HFFc6 (cell line): ENCODE measurements at regions not wholly inside any gene's neighbourhood (a gene's known extent, or its start where the extent isn't known, plus 50 kb on each side); places are given as distances from the start of the nearest gene placed in this dataset.

Experiments used
- DNase-seq: peaks from one replicate; pipeline ENCODE4 v3.0.0-alpha.2; 2018
- H3K27ac Mint-ChIP-seq: 2 replicates; pipeline ENCODE4 v1.8.0; 2020; ENCODE audit warnings: mild to moderate bottlenecking, mixed read lengths
- H3K27me3 Mint-ChIP-seq: 2 replicates; pipeline ENCODE4 v1.8.0; 2021; ENCODE audit warnings: mild to moderate bottlenecking, moderate library complexity, mixed read lengths; ENCODE audit not compliant: insufficient read depth
- H3K36me3 Mint-ChIP-seq: 2 replicates; pipeline ENCODE4 v1.8.0; 2021; ENCODE audit warnings: low read depth, mixed read lengths
- H3K4me1 Mint-ChIP-seq: 2 replicates; pipeline ENCODE4 v1.8.0; 2020; ENCODE audit warnings: low read depth, mixed read lengths
- H3K4me3 Mint-ChIP-seq: 2 replicates; pipeline ENCODE4 v1.8.0; 2020; ENCODE audit warnings: mild to moderate bottlenecking, moderate library complexity, mixed read lengths
- H3K9me3 Mint-ChIP-seq: 2 replicates; pipeline ENCODE4 v1.8.0; 2020; ENCODE audit warnings: mild to moderate bottlenecking, mixed read lengths
- CTCF ChIP-seq: fragments of 200-600 bp; sonication (generic); IDR thresholded peaks from 2 replicates; pipeline ENCODE4 v1.5.0; 2021; ENCODE audit warnings: antibody characterized with exemption, mild to moderate bottlenecking

GRCh38 chr5:39712316-39713249, 287.8 kb upstream of the DAB2 start:
- H3K4me3 Mint-ChIP-seq, result no peak overlapping the region
- H3K4me1 Mint-ChIP-seq, result peaks cover 20% of the 10 kb centered on the region; the same call in 1 of the 2 replicates
- no peak for DNase-seq
- no peak for TF ChIP-seq CTCF
- no peak overlapping the region for H3K27ac Mint-ChIP-seq
- H3K9me3 Mint-ChIP-seq, result no peaks in the 10 kb centered on the region
- no peaks in the 10 kb centered on the region for H3K36me3 Mint-ChIP-seq
- H3K27me3 Mint-ChIP-seq, result peaks cover 4% of the 10 kb centered on the region; the same call in 1 of the 2 replicates

- Mint-ChIP-seq H3K9me3 (no peaks in the 10 kb centered on the region), H3K4me1 (peaks cover 12% of the 10 kb centered on the region; the same call in 1 of the 2 replicates), H3K27me3 (peaks cover 4% of the 10 kb centered on the region; the same call in 1 of the 2 replicates), H3K4me3 (no peak overlapping the region), H3K36me3 (no peaks in the 10 kb centered on the region), H3K27ac (no peak overlapping the region)
- TF ChIP-seq CTCF, result no peak
- DNase-seq, result no peak
Measured at GRCh38 chr5:39711821-39712220, 287.0 kb upstream of the DAB2 start.

- Mint-ChIP-seq H3K9me3 (no peaks in the 10 kb centered on the region), H3K36me3 (no peaks in the 10 kb centered on the region), H3K4me1 (peaks cover 3% of the 10 kb centered on the region; the same call in 1 of the 2 replicates), H3K27ac (no peak overlapping the region), H3K4me3 (no peak overlapping the region), H3K27me3 (peaks cover 4% of the 10 kb centered on the region; the same call in 1 of the 2 replicates)
- no peak for DNase-seq
- TF ChIP-seq CTCF, result no peak
Measured at GRCh38 chr5:39709032-39709431, 284.3 kb upstream of the DAB2 start.

- no peak for DNase-seq
- no peak overlapping the region for H3K4me3 Mint-ChIP-seq
- H3K36me3 Mint-ChIP-seq, result no peaks in the 10 kb centered on the region
- no peaks in the 10 kb centered on the region for H3K9me3 Mint-ChIP-seq
- TF ChIP-seq CTCF, result no peak
- H3K27ac Mint-ChIP-seq, result no peak overlapping the region
- H3K27me3 Mint-ChIP-seq, result no peaks in the 10 kb centered on the region; the same call in 1 of the 2 replicates
- H3K4me1 Mint-ChIP-seq, result no peaks in the 10 kb centered on the region
Measured at GRCh38 chr5:39702928-39703327, 278.1 kb upstream of the DAB2 start.

GRCh38 chr5:39700523-39700922, 275.7 kb upstream of the DAB2 start:
- Mint-ChIP-seq H3K4me1 (no peaks in the 10 kb centered on the region), H3K9me3 (no peaks in the 10 kb centered on the region)

More at GRCh38 chr5:39700523-39700922, 275.7 kb upstream of the DAB2 start:
- H3K36me3 Mint-ChIP-seq, result no peaks in the 10 kb centered on the region
- no peak overlapping the region for H3K4me3 Mint-ChIP-seq
- DNase-seq, result no peak
- H3K27ac Mint-ChIP-seq, result no peak overlapping the region
- no peak for TF ChIP-seq CTCF
- H3K27me3 Mint-ChIP-seq, result no peaks in the 10 kb centered on the region
